HFFc6 (cell line): ENCODE measurements at regions not wholly inside any gene's neighbourhood (a gene's known extent, or its start where the extent isn't known, plus 50 kb on each side); places are given as distances from the start of the nearest gene placed in this dataset.

ENCODE experiments used
- DNase-seq: peaks from one replicate; pipeline ENCODE4 v3.0.0-alpha.2; 2018
- H3K27ac Mint-ChIP-seq: 2 replicates; pipeline ENCODE4 v1.8.0; 2020; ENCODE audit warnings: mild to moderate bottlenecking, mixed read lengths
- H3K27me3 Mint-ChIP-seq: 2 replicates; pipeline ENCODE4 v1.8.0; 2021; ENCODE audit warnings: mild to moderate bottlenecking, moderate library complexity, mixed read lengths; ENCODE audit not compliant: insufficient read depth
- H3K36me3 Mint-ChIP-seq: 2 replicates; pipeline ENCODE4 v1.8.0; 2021; ENCODE audit warnings: low read depth, mixed read lengths
- H3K4me1 Mint-ChIP-seq: 2 replicates; pipeline ENCODE4 v1.8.0; 2020; ENCODE audit warnings: low read depth, mixed read lengths
- H3K4me3 Mint-ChIP-seq: 2 replicates; pipeline ENCODE4 v1.8.0; 2020; ENCODE audit warnings: mild to moderate bottlenecking, moderate library complexity, mixed read lengths
- H3K9me3 Mint-ChIP-seq: 2 replicates; pipeline ENCODE4 v1.8.0; 2020; ENCODE audit warnings: mild to moderate bottlenecking, mixed read lengths
- CTCF ChIP-seq: fragments of 200-600 bp; sonication (generic); IDR thresholded peaks from 2 replicates; pipeline ENCODE4 v1.5.0; 2021; ENCODE audit warnings: antibody characterized with exemption, mild to moderate bottlenecking

GRCh38 chr12:77362509-77363210 lies 297.3 kb upstream of the E2F7 start:
- H3K36me3 Mint-ChIP-seq = no peaks in the 10 kb centered on the region
- no peaks in the 10 kb centered on the region for H3K27me3 Mint-ChIP-seq
- DNase-seq = no peak
- no peak for TF ChIP-seq CTCF
- no peaks in the 10 kb centered on the region for H3K9me3 Mint-ChIP-seq
- H3K4me3 Mint-ChIP-seq = no peak overlapping the region
- H3K4me1 Mint-ChIP-seq = no peaks in the 10 kb centered on the region
- H3K27ac Mint-ChIP-seq = no peak overlapping the region

GRCh38 chr12:77357655-77358054 lies 292.3 kb upstream of the E2F7 start:
- TF ChIP-seq CTCF = no peak
- no peaks in the 10 kb centered on the region; the same call in 1 of the 2 replicates for H3K27me3 Mint-ChIP-seq
- H3K27ac Mint-ChIP-seq = no peak overlapping the region
- no peak overlapping the region for H3K4me3 Mint-ChIP-seq
- DNase-seq = no peak
- no peaks in the 10 kb centered on the region for H3K9me3 Mint-ChIP-seq
- H3K4me1 Mint-ChIP-seq = no peaks in the 10 kb centered on the region
- H3K36me3 Mint-ChIP-seq = no peaks in the 10 kb centered on the region

GRCh38 chr12:77354766-77355362 lies 289.5 kb upstream of the E2F7 start:
- DNase-seq = no peak
- Mint-ChIP-seq H3K36me3 (no peaks in the 10 kb centered on the region), H3K27me3 (peaks cover 4% of the 10 kb centered on the region; the same call in 1 of the 2 replicates), H3K27ac (no peak overlapping the region), H3K4me3 (no peak overlapping the region), H3K4me1 (no peaks in the 10 kb centered on the region), H3K9me3 (no peaks in the 10 kb centered on the region)
- no peak for TF ChIP-seq CTCF

- H3K4me3 Mint-ChIP-seq = no peak overlapping the region
- no peak overlapping the region for H3K27ac Mint-ChIP-seq
- no peaks in the 10 kb centered on the region for H3K36me3 Mint-ChIP-seq
- TF ChIP-seq CTCF = no peak
- H3K27me3 Mint-ChIP-seq = peaks cover 7% of the 10 kb centered on the region
- no peaks in the 10 kb centered on the region for H3K9me3 Mint-ChIP-seq
- no peaks in the 10 kb centered on the region for H3K4me1 Mint-ChIP-seq
- DNase-seq = no peak
Observed at GRCh38 chr12:77352946-77353345, 287.6 kb upstream of the E2F7 start.

- Mint-ChIP-seq H3K27ac (no peak overlapping the region), H3K27me3 (peaks cover 8% of the 10 kb centered on the region), H3K9me3 (no peaks in the 10 kb centered on the region), H3K4me3 (no peak overlapping the region), H3K36me3 (no peaks in the 10 kb centered on the region), H3K4me1 (no peaks in the 10 kb centered on the region)
- TF ChIP-seq CTCF = no peak
- DNase-seq = no peak
Observed at GRCh38 chr12:77351860-77352259, 286.5 kb upstream of the E2F7 start.
